HepG2 (cell line): ENCODE measurements at regions not wholly inside any gene's neighbourhood (a gene's known extent, or its start where the extent isn't known, plus 50 kb on each side); places are given as distances from the start of the nearest gene placed in this dataset.

Experiments used
- BRD4 ChIP-seq: sonication (generic); formaldehyde crosslinking; IDR thresholded peaks from 2 replicates; pipeline ENCODE4 v1.4.0; 2020; ENCODE audit warnings: missing genetic modification reagents
- CREM ChIP-seq, 2 experiments: sonication (generic) in 1 of 2; formaldehyde crosslinking in 1 of 2; IDR thresholded peaks; 2 replicates each; pipeline versions ENCODE4 v1.4.0 to v1.6.1; 2016 to 2020; ENCODE audit warnings: antibody characterized with exemption in 1 of 2, mild to moderate bottlenecking in 1 of 2, missing genetic modification reagents in 1 of 2
- HBP1 ChIP-seq: IDR thresholded peaks from 2 replicates; pipeline ENCODE4 v1.6.1; 2016; ENCODE audit warnings: low read depth, control low read depth
- IKZF4 ChIP-seq: sonication (generic); formaldehyde crosslinking; IDR thresholded peaks from 2 replicates; pipeline ENCODE4 v1.5.1; 2020; ENCODE audit warnings: borderline replicate concordance, mild to moderate bottlenecking, low read depth, missing genetic modification reagents; ENCODE audit errors: not compliant biosample characterization
- JUNB ChIP-seq: sonication (generic); formaldehyde crosslinking; IDR thresholded peaks from 2 replicates; pipeline ENCODE4 v1.8.0; 2022; ENCODE audit warnings: missing genetic modification reagents, mild to moderate bottlenecking, borderline replicate concordance
- MAZ ChIP-seq, 2 experiments: sonication (generic) in 1 of 2; formaldehyde crosslinking in 1 of 2; IDR thresholded peaks; 2 replicates each; pipeline versions ENCODE4 v1.5.0 to v1.6.1; 2012 to 2020; ENCODE audit warnings: low read depth in 2 of 2, mild to moderate bottlenecking in 2 of 2, borderline replicate concordance in 1 of 2, improper control_type of control experiment in 1 of 2, low read length in 1 of 2, missing genetic modification reagents in 1 of 2, moderate library complexity in 1 of 2
- NFRKB ChIP-seq: fragments of 450-650 bp; IDR thresholded peaks from 2 replicates; pipeline ENCODE4 v1.6.1; 2017
- NR1H2 ChIP-seq: sonication (generic); formaldehyde crosslinking; IDR thresholded peaks from 2 replicates; pipeline ENCODE4 v1.8.1; 2022; ENCODE audit warnings: low read depth, missing genetic modification reagents, borderline replicate concordance
- TRIM24 ChIP-seq: sonication (generic); formaldehyde crosslinking; IDR thresholded peaks from 2 replicates; pipeline ENCODE4 v1.8.0; 2022; ENCODE audit warnings: mild to moderate bottlenecking, missing genetic modification reagents
- ZBTB42 ChIP-seq: sonication (generic); formaldehyde crosslinking; IDR thresholded peaks from 2 replicates; pipeline ENCODE4 v1.5.0; 2020; ENCODE audit warnings: mild to moderate bottlenecking, missing genetic modification reagents
- ZBTB7A ChIP-seq: sonication (generic); formaldehyde crosslinking; IDR thresholded peaks from 2 replicates; pipeline ENCODE4 v1.8.0; 2022; ENCODE audit warnings: mild to moderate bottlenecking, missing genetic modification reagents
- ZBTB8A ChIP-seq: sonication (generic); formaldehyde crosslinking; IDR thresholded peaks from 2 replicates; pipeline ENCODE4 v1.4.0; 2020; ENCODE audit warnings: mild to moderate bottlenecking, low read depth, missing genetic modification reagents, borderline replicate concordance
- ZMYM3 ChIP-seq: sonication (generic); formaldehyde crosslinking; IDR thresholded peaks from 2 replicates; pipeline ENCODE4 v1.5.1; 2020; ENCODE audit warnings: mild to moderate bottlenecking, missing genetic modification reagents
- ZNF232 ChIP-seq: sonication (generic); formaldehyde crosslinking; IDR thresholded peaks from 2 replicates; pipeline ENCODE4 v1.4.0; 2020; ENCODE audit warnings: missing genetic modification reagents, borderline replicate concordance
- ZNF296 ChIP-seq: sonication (generic); formaldehyde crosslinking; conservative IDR thresholded peaks from 2 replicates; pipeline ENCODE4 v1.5.0; 2020; ENCODE audit warnings: mild to moderate bottlenecking, missing genetic modification reagents
- ZNF343 ChIP-seq: sonication (generic); formaldehyde crosslinking; IDR thresholded peaks from 2 replicates; pipeline ENCODE4 v1.4.0; 2020; ENCODE audit warnings: mild to moderate bottlenecking, missing genetic modification reagents
- ZNF484 ChIP-seq: sonication (generic); formaldehyde crosslinking; IDR thresholded peaks from 2 replicates; pipeline ENCODE4 v1.5.1; 2020; ENCODE audit warnings: mild to moderate bottlenecking, low read depth, missing genetic modification reagents, borderline replicate concordance
- ZNF607 ChIP-seq: sonication (generic); formaldehyde crosslinking; IDR thresholded peaks from 2 replicates; pipeline ENCODE4 v1.5.1; 2020; ENCODE audit warnings: missing genetic modification reagents, mild to moderate bottlenecking, borderline replicate concordance
- ZNF775 ChIP-seq: sonication (generic); formaldehyde crosslinking; IDR thresholded peaks from 2 replicates; pipeline ENCODE4 v1.4.0; 2020; ENCODE audit warnings: missing genetic modification reagents, mild to moderate bottlenecking, moderate library complexity, borderline replicate concordance
- ZNF883 ChIP-seq: sonication (generic); formaldehyde crosslinking; IDR thresholded peaks from 2 replicates; pipeline ENCODE4 v1.5.1; 2020; ENCODE audit warnings: mild to moderate bottlenecking, missing genetic modification reagents; ENCODE audit errors: not compliant biosample characterization
- TF ChIP-seq, protein P1 (sequence below), 2 experiments: sonication (generic) in 1 of 2; formaldehyde crosslinking in 1 of 2; IDR thresholded peaks; 2 replicates each; pipeline versions ENCODE4 v1.4.0 to v1.6.1; 2016 to 2020; ENCODE audit warnings: borderline replicate concordance in 1 of 2, low read depth in 1 of 2, mild to moderate bottlenecking in 1 of 2, missing genetic modification reagents in 1 of 2
- TF ChIP-seq, protein P2 (sequence below): sonication (generic); formaldehyde crosslinking; IDR thresholded peaks from 2 replicates; pipeline ENCODE4 v1.8.0; 2023; ENCODE audit warnings: mild to moderate bottlenecking, missing genetic modification reagents

DNA sequence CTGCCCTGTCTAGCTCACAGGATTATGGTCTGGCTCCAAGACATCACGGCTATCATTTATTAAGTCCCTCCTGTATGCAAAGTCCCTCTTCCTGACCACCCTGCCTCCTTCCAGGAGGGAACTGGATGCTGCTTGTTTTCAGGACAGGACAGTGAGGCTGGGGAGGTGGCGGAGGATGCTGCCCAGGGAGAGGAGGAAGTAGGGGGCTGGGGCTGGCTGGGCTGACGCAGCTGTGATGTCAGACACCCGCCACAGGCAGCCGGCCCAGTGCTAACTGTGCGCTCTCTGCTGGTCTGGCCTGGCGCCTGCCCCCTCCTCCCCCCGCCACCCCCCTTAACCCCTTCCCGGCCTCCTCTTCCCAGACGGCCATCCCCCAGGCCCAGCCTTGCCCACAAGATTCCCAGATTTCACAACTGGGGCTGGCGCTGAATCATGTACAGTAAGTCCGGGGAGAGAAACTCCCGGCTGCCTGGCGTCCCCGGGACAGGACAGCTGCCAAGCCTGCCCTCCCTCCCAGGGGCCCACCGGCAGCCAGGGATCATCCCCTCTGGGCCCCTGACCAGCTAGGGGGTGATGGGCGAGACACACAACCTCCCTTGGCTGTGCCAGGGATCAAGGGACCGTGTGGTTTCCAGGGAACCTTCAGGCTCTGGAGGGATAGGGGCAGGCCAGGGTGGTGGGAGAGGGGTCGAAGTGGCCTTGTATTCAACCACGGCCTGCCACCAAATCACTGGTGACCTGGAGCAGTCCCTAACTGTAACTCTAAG is 118.1 kb downstream of the CEBPB start (continued):
- TF ChIP-seq ZBTB42 (CRISPR knock-in tag), result 0 out of 2 replicates have a peak, but pooled peaks have one; percentile 55
- peak; percentile 90 for TF ChIP-seq ZMYM3 (CRISPR knock-in tag)
- TF ChIP-seq ZNF484, result no peak
- TF ChIP-seq, protein P1, sequence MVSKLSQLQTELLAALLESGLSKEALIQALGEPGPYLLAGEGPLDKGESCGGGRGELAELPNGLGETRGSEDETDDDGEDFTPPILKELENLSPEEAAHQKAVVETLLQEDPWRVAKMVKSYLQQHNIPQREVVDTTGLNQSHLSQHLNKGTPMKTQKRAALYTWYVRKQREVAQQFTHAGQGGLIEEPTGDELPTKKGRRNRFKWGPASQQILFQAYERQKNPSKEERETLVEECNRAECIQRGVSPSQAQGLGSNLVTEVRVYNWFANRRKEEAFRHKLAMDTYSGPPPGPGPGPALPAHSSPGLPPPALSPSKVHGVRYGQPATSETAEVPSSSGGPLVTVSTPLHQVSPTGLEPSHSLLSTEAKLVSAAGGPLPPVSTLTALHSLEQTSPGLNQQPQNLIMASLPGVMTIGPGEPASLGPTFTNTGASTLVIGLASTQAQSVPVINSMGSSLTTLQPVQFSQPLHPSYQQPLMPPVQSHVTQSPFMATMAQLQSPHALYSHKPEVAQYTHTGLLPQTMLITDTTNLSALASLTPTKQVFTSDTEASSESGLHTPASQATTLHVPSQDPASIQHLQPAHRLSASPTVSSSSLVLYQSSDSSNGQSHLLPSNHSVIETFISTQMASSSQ (IDR thresholded peaks at IDR 0.05; ENCODE audit: low read depth), result no peak; the same call in 1 of the 2 replicates
- TF ChIP-seq, protein P1 (CRISPR knock-in tag; IDR thresholded peaks at IDR 0.05; ENCODE audit: borderline replicate concordance), result peak; percentile 70; the same call in 1 of the 2 replicates
- TF ChIP-seq ZNF607 (CRISPR knock-in tag), result no peak
- TF ChIP-seq BRD4 (CRISPR knock-in tag), result no peak; the same call in none of the 2 replicates
- TF ChIP-seq HBP1 (CRISPR knock-in tag), result no peak
- no peak for TF ChIP-seq ZNF232 (CRISPR knock-in tag)
- TF ChIP-seq MAZ (IDR thresholded peaks at IDR 0.05; ENCODE audit: borderline replicate concordance, low read depth, low read length), result peak; percentile 77
- peak; percentile 81 for TF ChIP-seq MAZ (CRISPR knock-in tag; IDR thresholded peaks at IDR 0.05; ENCODE audit: low read depth)
- no peak for TF ChIP-seq ZNF775 (CRISPR knock-in tag)
- no peak for TF ChIP-seq IKZF4 (CRISPR knock-in tag)
- peak; percentile 83 for TF ChIP-seq ZBTB7A (CRISPR knock-in tag)
- TF ChIP-seq ZNF296 (CRISPR knock-in tag), result 0 out of 2 replicates have a peak, but pooled peaks have one; percentile 62
- TF ChIP-seq ZNF883 (CRISPR knock-in tag), result no peak
- TF ChIP-seq, protein P2, sequence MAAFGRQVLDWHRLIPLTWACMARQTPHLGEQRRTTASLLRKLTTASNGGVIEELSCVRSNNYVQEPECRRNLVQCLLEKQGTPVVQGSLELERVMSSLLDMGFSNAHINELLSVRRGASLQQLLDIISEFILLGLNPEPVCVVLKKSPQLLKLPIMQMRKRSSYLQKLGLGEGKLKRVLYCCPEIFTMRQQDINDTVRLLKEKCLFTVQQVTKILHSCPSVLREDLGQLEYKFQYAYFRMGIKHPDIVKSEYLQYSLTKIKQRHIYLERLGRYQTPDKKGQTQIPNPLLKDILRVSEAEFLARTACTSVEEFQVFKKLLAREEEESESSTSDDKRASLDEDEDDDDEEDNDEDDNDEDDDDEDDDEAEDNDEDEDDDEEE (CRISPR knock-in tag), result no peak; the same call in 1 of the 2 replicates
- peak; percentile 83 for TF ChIP-seq CREM (IDR thresholded peaks at IDR 0.05)
- no peak for TF ChIP-seq CREM (CRISPR knock-in tag; IDR thresholded peaks at IDR 0.05)
- no peak for TF ChIP-seq TRIM24 (CRISPR knock-in tag)
- TF ChIP-seq ZBTB8A, result no peak
- no peak for TF ChIP-seq JUNB (CRISPR knock-in tag)
- TF ChIP-seq NR1H2 (CRISPR knock-in tag), result no peak
- TF ChIP-seq NFRKB, result no peak
- no peak for TF ChIP-seq ZNF343 (CRISPR knock-in tag)
